IMR-90 (cell line): ENCODE measurements at regions not wholly inside any gene's neighbourhood (a gene's known extent, or its start where the extent isn't known, plus 50 kb on each side); places are given as distances from the start of the nearest gene placed in this dataset.

ENCODE experiments used
- ATAC-seq: fragments of 200-7000 bp; cut with Tn5 transposase; 2 replicates; pipeline ENCODE4 v1.9.1; 2020; ENCODE audit warnings: low read depth, mild to moderate bottlenecking, moderate library complexity
- BruUV-seq: library from RNA; stranded (reverse); fragments of 400-500 nt; replicated peaks from 2 replicates; lab custom pipeline; 2021; lab: Mats Ljungman, UMichigan
- CTCF ChIA-PET: fragments of 300-600 bp; formaldehyde crosslinking; extraction: SDS; loops from one replicate; lab custom pipeline; 2021; ENCODE audit warnings: antibody characterized with exemption; lab: Yijun Ruan, JAX
- POLR2A ChIA-PET: fragments of 300-600 bp; sonication (Branson Sonifier 250); formaldehyde crosslinking; loops from one replicate; lab custom pipeline; 2022; ENCODE audit warnings: antibody characterized with exemption; ENCODE audit not compliant: unreplicated experiment; lab: Charles Lee
- DNase-seq: peaks from one replicate; pipeline ENCODE4 v3.0.0; 2013
- H2AFZ ChIP-seq: replicated peaks from 2 replicates; pipeline ENCODE3; 2013; ENCODE audit warnings: low read length, mild to moderate bottlenecking; ENCODE audit not compliant: poor library complexity
- H2AK5ac ChIP-seq: 2 replicates; pipeline ENCODE4 v1.6.1; 2013; ENCODE audit warnings: low read depth, low read length, inconsistent platforms
- H2AK9ac ChIP-seq: replicated peaks from 2 replicates; pipeline ENCODE3; 2013; ENCODE audit warnings: mild to moderate bottlenecking, low read depth, low read length, moderate library complexity; ENCODE audit not compliant: poor library complexity
- H2BK120ac ChIP-seq: 2 replicates; pipeline ENCODE4 v1.6.1; 2013; ENCODE audit warnings: low read depth, low read length, inconsistent platforms
- H2BK15ac ChIP-seq: 3 replicates; pipeline ENCODE4 v1.6.1; 2013; ENCODE audit warnings: low read depth, low read length, inconsistent platforms
- H2BK20ac ChIP-seq: 2 replicates; pipeline ENCODE4 v1.6.1; 2013; ENCODE audit warnings: low read depth, mild to moderate bottlenecking, inconsistent platforms, low read length, moderate library complexity
- H2BK5ac ChIP-seq: 2 replicates; pipeline ENCODE4 v1.6.1; 2013; ENCODE audit warnings: mild to moderate bottlenecking, low read depth, low read length, inconsistent platforms; ENCODE audit not compliant: poor library complexity, severe bottlenecking
- H3K14ac ChIP-seq: replicated peaks from 2 replicates; pipeline ENCODE4 v1.6.1; 2013; ENCODE audit warnings: low read depth, low read length, inconsistent platforms
- H3K18ac ChIP-seq: 2 replicates; pipeline ENCODE4 v1.6.1; 2013; ENCODE audit warnings: low read depth, low read length, control low read depth
- H3K23ac ChIP-seq: 2 replicates; pipeline ENCODE4 v1.6.1; 2013; ENCODE audit warnings: low read depth, low read length, inconsistent platforms
- H3K27ac ChIP-seq: 2 replicates; pipeline ENCODE4 v1.5.1; 2013; ENCODE audit warnings: mild to moderate bottlenecking, control low read depth, low read length; ENCODE audit not compliant: insufficient read depth
- H3K27me3 ChIP-seq: 2 replicates; pipeline ENCODE4 v1.6.1; 2013; ENCODE audit warnings: low read length; ENCODE audit not compliant: control insufficient read depth, insufficient read depth
- H3K36me3 ChIP-seq: 2 replicates; pipeline ENCODE4 v1.6.1; 2013; ENCODE audit warnings: low read length, mixed read lengths; ENCODE audit not compliant: control insufficient read depth, insufficient read depth
- H3K4ac ChIP-seq: 2 replicates; pipeline ENCODE4 v1.6.1; 2013; ENCODE audit warnings: low read depth, low read length, inconsistent platforms
- H3K4me1 ChIP-seq: 2 replicates; pipeline ENCODE4 v1.6.1; 2013; ENCODE audit warnings: low read length, mixed read lengths; ENCODE audit not compliant: control insufficient read depth, insufficient read depth
- H3K4me2 ChIP-seq: 2 replicates; pipeline ENCODE4 v1.6.1; 2013; ENCODE audit warnings: low read depth, mild to moderate bottlenecking, control low read depth, low read length, moderate library complexity
- H3K4me3 ChIP-seq: 2 replicates; pipeline ENCODE4 v1.5.1; 2013; ENCODE audit warnings: low read depth, mild to moderate bottlenecking, control low read depth, low read length, moderate library complexity; ENCODE audit not compliant: insufficient read depth
- H3K56ac ChIP-seq: 2 replicates; pipeline ENCODE4 v1.6.1; 2013; ENCODE audit warnings: low read length, inconsistent platforms; ENCODE audit not compliant: insufficient read depth; ENCODE audit errors: extremely low read depth
- H3K79me1 ChIP-seq, 2 experiments: 2 replicates each; pipeline ENCODE4 v1.6.1; 2013; ENCODE audit warnings: low read length in 2 of 2, inconsistent platforms in 1 of 2, low read depth in 1 of 2
- H3K9ac ChIP-seq: 2 replicates; pipeline ENCODE4 v1.6.1; 2013; ENCODE audit warnings: low read depth, low read length, control low read depth
- H3K9me1 ChIP-seq: 2 replicates; pipeline ENCODE4 v1.6.1; 2013; ENCODE audit warnings: low read length, inconsistent platforms; ENCODE audit not compliant: insufficient read depth
- H3K9me3 ChIP-seq: 2 replicates; pipeline ENCODE4 v1.6.1; 2013; ENCODE audit warnings: low read length; ENCODE audit not compliant: control insufficient read depth, insufficient read depth
- H4K20me1 ChIP-seq: 2 replicates; pipeline ENCODE4 v1.6.1; 2013; ENCODE audit warnings: low read length, inconsistent platforms; ENCODE audit not compliant: insufficient read depth
- H4K5ac ChIP-seq: 2 replicates; pipeline ENCODE4 v1.6.1; 2013; ENCODE audit warnings: mild to moderate bottlenecking, low read depth, low read length, control low read depth
- H4K8ac ChIP-seq, 2 experiments: 2 replicates each; pipeline ENCODE4 v1.6.1; 2013; ENCODE audit warnings: low read depth in 2 of 2, low read length in 2 of 2, control low read depth in 1 of 2, inconsistent platforms in 1 of 2
- H4K91ac ChIP-seq: 2 replicates; pipeline ENCODE4 v1.6.1; 2013; ENCODE audit warnings: low read depth, low read length, inconsistent platforms; ENCODE audit not compliant: insufficient read depth
- CEBPB ChIP-seq: IDR thresholded peaks from 2 replicates; pipeline ENCODE4 v1.6.1; 2012; ENCODE audit warnings: low read depth, low read length, improper control_type of control experiment
- CHD1 ChIP-seq: IDR thresholded peaks from 2 replicates; pipeline ENCODE4 v1.6.1; 2012; ENCODE audit warnings: low read depth, low read length, improper control_type of control experiment
- FOS ChIP-seq: fragments of 150-350 bp; IDR thresholded peaks from 2 replicates; pipeline ENCODE4 v1.6.1; 2016; ENCODE audit warnings: low read depth, low read length
- MAFK ChIP-seq: IDR thresholded peaks from 2 replicates; pipeline ENCODE4 v1.6.1; 2012; ENCODE audit warnings: low read depth, low read length, improper control_type of control experiment
- MXI1 ChIP-seq: IDR thresholded peaks from 2 replicates; pipeline ENCODE4 v1.6.1; 2012; ENCODE audit warnings: low read depth, mild to moderate bottlenecking, low read length, moderate library complexity, borderline replicate concordance
- NFE2L2 ChIP-seq: fragments of 150-350 bp; IDR thresholded peaks from 2 replicates; pipeline ENCODE4 v1.6.1; 2016; ENCODE audit warnings: low read depth, mild to moderate bottlenecking, low read length
- RAD21 ChIP-seq: IDR thresholded peaks from 2 replicates; pipeline ENCODE4 v1.6.1; 2012; ENCODE audit warnings: low read length, improper control_type of control experiment
- RCOR1 ChIP-seq: IDR thresholded peaks from 2 replicates; pipeline ENCODE4 v1.6.1; 2012; ENCODE audit warnings: mild to moderate bottlenecking, low read length, improper control_type of control experiment; ENCODE audit not compliant: insufficient replicate concordance
- RFX5 ChIP-seq: IDR thresholded peaks from 2 replicates; pipeline ENCODE4 v1.8.0; 2012; ENCODE audit warnings: low read depth, mild to moderate bottlenecking, low read length, moderate library complexity
- SMC3 ChIP-seq: fragments of 150-350 bp; IDR thresholded peaks from 2 replicates; pipeline ENCODE4 v1.6.1; 2016; ENCODE audit warnings: low read depth, mild to moderate bottlenecking, antibody characterized with exemption, low read length, moderate library complexity
- WGBS, 2 experiments: methylation state at CpG; one replicate each; pipeline versions ENCODE4 v1.1.5 to v1.1.7; 2013; ENCODE audit warnings: missing lambda C conversion rate in 2 of 2; ENCODE audit not compliant: insufficient read length in 1 of 2; ENCODE audit errors: extremely low coverage in 2 of 2; 5-methylcytosine and 5-hydroxymethylcytosine counted together
- dilution Hi-C: fragments of 300-500 bp; cut with HindIII; formaldehyde crosslinking; loops from one replicate; pipeline ENCODE4 v1.14.3; 2018; ENCODE audit warnings: low sequenced_read_pairs; ENCODE audit not compliant: unreplicated experiment
- in situ Hi-C: fragments of 300-500 bp; cut with MboI; formaldehyde crosslinking; loops from 3 replicates; pipeline ENCODE4 v1.14.3; 2019; ENCODE audit warnings: low sequenced_read_pairs, inconsistent platforms, mixed read lengths
- intact Hi-C: fragments of 100-400 bp; cut with micrococcal nuclease; formaldehyde crosslinking; loops from 2 replicates; pipeline ENCODE4 v1.10.0; 2022
- TF ChIP-seq, protein P1 (sequence below): fragments of 150-350 bp; IDR thresholded peaks from 2 replicates; pipeline ENCODE4 v1.6.1; 2017; ENCODE audit warnings: mild to moderate bottlenecking, antibody characterized with exemption, low read length, low read depth
- TF ChIP-seq, protein P2 (sequence below): conservative IDR thresholded peaks from 2 replicates; pipeline ENCODE4 v1.5.1; 2012; ENCODE audit warnings: mild to moderate bottlenecking, low read depth, low read length, improper control_type of control experiment
- TF ChIP-seq, protein P3 (sequence below): fragments of 150-350 bp; IDR thresholded peaks from 2 replicates; pipeline ENCODE4 v1.6.1; 2016; ENCODE audit warnings: low read depth, mild to moderate bottlenecking, low read length, moderate library complexity, borderline replicate concordance

DNA sequence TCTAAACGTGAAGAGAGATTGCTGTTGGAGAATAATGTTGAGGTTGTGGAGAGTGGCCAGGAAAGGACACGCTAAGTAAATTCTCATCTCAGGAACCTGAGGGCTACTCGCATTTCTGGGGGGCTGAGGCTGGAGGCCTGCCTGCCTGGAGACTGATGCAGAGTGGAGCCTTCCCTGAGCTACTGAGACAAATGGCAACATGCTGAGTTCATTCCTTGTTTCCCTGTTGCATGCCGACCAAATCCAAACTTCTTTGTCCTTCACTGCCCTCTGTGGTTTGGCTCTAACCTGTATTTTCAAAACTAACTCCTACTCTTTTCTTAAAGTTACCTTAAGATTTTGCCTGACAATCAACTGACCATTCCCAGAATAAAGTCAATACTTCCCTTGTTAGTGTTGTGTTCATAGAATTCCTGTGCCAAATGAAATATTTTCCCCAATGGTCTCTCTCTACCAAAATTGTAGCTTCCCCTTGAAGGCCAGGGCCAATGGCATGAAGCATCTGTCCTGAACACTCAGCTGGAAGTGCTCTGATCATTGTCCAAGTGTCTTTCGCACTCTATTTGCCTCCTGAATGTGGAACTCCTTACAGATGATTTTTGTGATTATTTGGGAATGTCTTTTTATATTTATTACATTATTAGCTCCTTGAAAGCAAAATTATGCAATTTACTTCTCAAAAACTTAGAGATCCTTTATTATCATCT lies 1085.6 kb downstream of the SOCS6 start:
- WGBS, 2 experiments = 50% methylated on average over 3 of the region's 5 CpGs; no CpG with 5 or more reads in 1 of the 2 experiments
- H3K27me3 ChIP-seq = no peaks in the 10 kb centered on the region
- H3K4ac ChIP-seq = no peak overlapping the region
- DNase-seq (no peak), ATAC-seq (no peak)
- no peaks in the 10 kb centered on the region for H3K79me1 ChIP-seq
- no peak overlapping the region for H4K8ac ChIP-seq
- BruUV-seq = no TSS peak
- in situ Hi-C loops (no loop called here), dilution Hi-C loops (no loop called here), intact Hi-C loops (no loop called here)
- H2AFZ ChIP-seq = no peak overlapping the region
- H3K9ac ChIP-seq = no peak overlapping the region
- H3K36me3 ChIP-seq = no peaks in the 10 kb centered on the region
- TF ChIP-seq RAD21 (no peak), RCOR1 (no peak), RFX5 (no peak), CEBPB (no peak), MAFK (no peak), SMC3 (no peak), MXI1 (no peak), CHD1 (no peak), NFE2L2 (no peak), FOS (no peak)
- TF ChIP-seq, protein P1, sequence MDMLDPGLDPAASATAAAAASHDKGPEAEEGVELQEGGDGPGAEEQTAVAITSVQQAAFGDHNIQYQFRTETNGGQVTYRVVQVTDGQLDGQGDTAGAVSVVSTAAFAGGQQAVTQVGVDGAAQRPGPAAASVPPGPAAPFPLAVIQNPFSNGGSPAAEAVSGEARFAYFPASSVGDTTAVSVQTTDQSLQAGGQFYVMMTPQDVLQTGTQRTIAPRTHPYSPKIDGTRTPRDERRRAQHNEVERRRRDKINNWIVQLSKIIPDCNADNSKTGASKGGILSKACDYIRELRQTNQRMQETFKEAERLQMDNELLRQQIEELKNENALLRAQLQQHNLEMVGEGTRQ = no peak
- TF ChIP-seq, protein P2, sequence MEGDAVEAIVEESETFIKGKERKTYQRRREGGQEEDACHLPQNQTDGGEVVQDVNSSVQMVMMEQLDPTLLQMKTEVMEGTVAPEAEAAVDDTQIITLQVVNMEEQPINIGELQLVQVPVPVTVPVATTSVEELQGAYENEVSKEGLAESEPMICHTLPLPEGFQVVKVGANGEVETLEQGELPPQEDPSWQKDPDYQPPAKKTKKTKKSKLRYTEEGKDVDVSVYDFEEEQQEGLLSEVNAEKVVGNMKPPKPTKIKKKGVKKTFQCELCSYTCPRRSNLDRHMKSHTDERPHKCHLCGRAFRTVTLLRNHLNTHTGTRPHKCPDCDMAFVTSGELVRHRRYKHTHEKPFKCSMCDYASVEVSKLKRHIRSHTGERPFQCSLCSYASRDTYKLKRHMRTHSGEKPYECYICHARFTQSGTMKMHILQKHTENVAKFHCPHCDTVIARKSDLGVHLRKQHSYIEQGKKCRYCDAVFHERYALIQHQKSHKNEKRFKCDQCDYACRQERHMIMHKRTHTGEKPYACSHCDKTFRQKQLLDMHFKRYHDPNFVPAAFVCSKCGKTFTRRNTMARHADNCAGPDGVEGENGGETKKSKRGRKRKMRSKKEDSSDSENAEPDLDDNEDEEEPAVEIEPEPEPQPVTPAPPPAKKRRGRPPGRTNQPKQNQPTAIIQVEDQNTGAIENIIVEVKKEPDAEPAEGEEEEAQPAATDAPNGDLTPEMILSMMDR = no peak
- TF ChIP-seq, protein P3, sequence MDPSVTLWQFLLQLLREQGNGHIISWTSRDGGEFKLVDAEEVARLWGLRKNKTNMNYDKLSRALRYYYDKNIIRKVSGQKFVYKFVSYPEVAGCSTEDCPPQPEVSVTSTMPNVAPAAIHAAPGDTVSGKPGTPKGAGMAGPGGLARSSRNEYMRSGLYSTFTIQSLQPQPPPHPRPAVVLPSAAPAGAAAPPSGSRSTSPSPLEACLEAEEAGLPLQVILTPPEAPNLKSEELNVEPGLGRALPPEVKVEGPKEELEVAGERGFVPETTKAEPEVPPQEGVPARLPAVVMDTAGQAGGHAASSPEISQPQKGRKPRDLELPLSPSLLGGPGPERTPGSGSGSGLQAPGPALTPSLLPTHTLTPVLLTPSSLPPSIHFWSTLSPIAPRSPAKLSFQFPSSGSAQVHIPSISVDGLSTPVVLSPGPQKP = no peak
- H2BK20ac ChIP-seq = no peak overlapping the region
- H2AK9ac ChIP-seq = no peak overlapping the region
- H3K4me2 ChIP-seq = no peak overlapping the region
- H3K14ac ChIP-seq = no peak overlapping the region
- peaks cover 8% of the 10 kb centered on the region for H3K9me3 ChIP-seq
- H3K23ac ChIP-seq = no peak overlapping the region
- H4K91ac ChIP-seq = no peak overlapping the region
- POLR2A ChIA-PET = no interaction called here
- H3K4me3 ChIP-seq = no peak overlapping the region
- H2AK5ac ChIP-seq = no peak overlapping the region
- no peak overlapping the region for H3K18ac ChIP-seq
- H2BK120ac ChIP-seq = no peak overlapping the region
- H2BK5ac ChIP-seq = no peak overlapping the region
- CTCF ChIA-PET = no interaction called here
- H3K4me1 ChIP-seq = no peaks in the 10 kb centered on the region
- no peak overlapping the region for H3K56ac ChIP-seq
- no peak overlapping the region for H3K27ac ChIP-seq
- H4K20me1 ChIP-seq = no peaks in the 10 kb centered on the region
- H3K9me1 ChIP-seq = no peaks in the 10 kb centered on the region
- no peak overlapping the region for H4K5ac ChIP-seq
- no peak overlapping the region for H2BK15ac ChIP-seq
